Astrocyte of the cerebellum (primary cell): ENCODE measurements at regions not wholly inside any gene's neighbourhood (a gene's known extent, or its start where the extent isn't known, plus 50 kb on each side); places are given as distances from the start of the nearest gene placed in this dataset.

Experiments used
- DNase-seq: peaks from one replicate; pipeline ENCODE4 v3.0.0-alpha.2; 2011; ENCODE audit warnings: low read depth
- H3K4me3 ChIP-seq: 2 replicates; pipeline ENCODE4 v1.5.1; 2011; ENCODE audit warnings: mild to moderate bottlenecking, low read depth, low read length, moderate library complexity
- CTCF ChIP-seq: IDR thresholded peaks from 2 replicates; pipeline ENCODE4 v1.5.1; 2012; ENCODE audit warnings: low read length, low read depth, moderate library complexity, mild to moderate bottlenecking; ENCODE audit errors: missing control alignments
- in situ Hi-C: cut with HindIII; loops from 2 replicates; pipeline ENCODE4 v1.10.0; 2017; ENCODE audit warnings: low sequenced_read_pairs

- H3K4me3 ChIP-seq: no peak overlapping the region
- in situ Hi-C loops: no loop called here
- no peak for DNase-seq
- no peak for TF ChIP-seq CTCF
Observed at GRCh38 chr7:109522585-109522984, 952.9 kb downstream of the DNAJB9 start.

- DNase-seq: no peak
- no peak overlapping the region for H3K4me3 ChIP-seq
- in situ Hi-C loops: no loop called here
- TF ChIP-seq CTCF: no peak
Observed at GRCh38 chr7:109527833-109528232, 958.2 kb downstream of the DNAJB9 start.

- no peak for TF ChIP-seq CTCF
- in situ Hi-C loops: no loop called here
- no peak overlapping the region for H3K4me3 ChIP-seq
- no peak for DNase-seq
Observed at GRCh38 chr7:109529712-109530111, 960.0 kb downstream of the DNAJB9 start.

GRCh38 chr7:109532262-109532992, 962.8 kb downstream of the DNAJB9 start:
- in situ Hi-C loops: no loop called here
- H3K4me3 ChIP-seq: no peak overlapping the region
- DNase-seq: no peak
- TF ChIP-seq CTCF: no peak

- DNase-seq: no peak
- TF ChIP-seq CTCF: no peak
- H3K4me3 ChIP-seq: no peak overlapping the region
- in situ Hi-C loops: no loop called here
Observed at GRCh38 chr7:109545686-109546085, 976.0 kb downstream of the DNAJB9 start.

GRCh38 chr7:109549471-109550193, 980.0 kb downstream of the DNAJB9 start:
- H3K4me3 ChIP-seq: no peak overlapping the region
- no peak for DNase-seq
- no peak for TF ChIP-seq CTCF
- in situ Hi-C loops: no loop called here
